Left cardiac atrium (tissue), 4 donors: ENCODE measurements at regions not wholly inside any gene's neighbourhood (a gene's known extent, or its start where the extent isn't known, plus 50 kb on each side); places are given as distances from the start of the nearest gene placed in this dataset.
"Not testable (repeated sequence)": the region's sequence is repeated elsewhere in the genome, so short reads cannot be mapped to it uniquely, and the experiment has no call there.

ENCODE experiments used
- ATAC-seq, 2 donors: fragments of 200-7000 bp; cut with Tn5 transposase; one replicate each; pipeline ENCODE4 v1.9.1; 2020; ENCODE audit warnings: mild to moderate bottlenecking in 2 of 2, moderate library complexity in 2 of 2
- DNase-seq: peaks from one replicate; pipeline ENCODE4 v3.0.0-alpha.2; 2020
- intact Hi-C, 2 donors: fragments of 100-400 bp; cut with DNase I; formaldehyde crosslinking; loops; one replicate each; pipeline versions ENCODE4 v1.14.1 to v1.15.1; 2022 to 2023
- donor health status: DM: no; HTN: yes; CAD: no.
- donor health status: DM: no; HTN: yes; CAD: no; lungs with severe emphysema.
- donor health status: DM: yes; HTN: yes; CAD: no.
- donor health status: Dilated cardiomyopathy.

DNA sequence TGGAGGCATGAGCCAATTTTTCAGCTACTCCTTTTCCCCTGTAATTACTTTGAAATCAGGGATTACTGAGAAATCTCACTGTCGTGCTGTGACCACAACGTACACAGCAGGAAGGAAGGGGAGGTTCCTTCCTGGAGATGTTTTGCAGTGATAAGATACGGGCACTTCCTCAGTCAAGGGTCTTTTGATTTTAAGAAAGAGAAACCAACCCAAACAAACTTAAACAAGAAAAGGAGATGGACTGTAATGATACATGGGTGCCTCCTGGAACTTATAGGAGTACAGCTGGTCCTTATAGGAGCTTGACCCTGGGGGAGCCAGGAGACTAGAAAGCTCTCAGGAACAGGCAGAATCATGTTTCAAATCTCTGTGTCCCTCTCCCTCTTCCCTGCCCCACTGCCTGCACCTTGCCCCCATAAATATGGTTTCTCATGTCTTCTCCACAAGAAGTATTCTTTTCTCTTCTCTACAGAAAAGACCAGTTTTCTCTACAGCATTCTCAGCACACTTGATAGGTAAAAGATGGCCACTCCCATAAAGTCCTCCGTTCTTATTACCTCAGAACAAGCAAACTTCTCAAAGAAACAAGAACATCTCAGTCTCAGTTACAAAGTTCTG, 281.1 kb upstream of the AMIGO2 start:
- DNase-seq (no peak), ATAC-seq (peak; percentile 64 to 83)
- intact Hi-C loops, result no loop called here

DNA sequence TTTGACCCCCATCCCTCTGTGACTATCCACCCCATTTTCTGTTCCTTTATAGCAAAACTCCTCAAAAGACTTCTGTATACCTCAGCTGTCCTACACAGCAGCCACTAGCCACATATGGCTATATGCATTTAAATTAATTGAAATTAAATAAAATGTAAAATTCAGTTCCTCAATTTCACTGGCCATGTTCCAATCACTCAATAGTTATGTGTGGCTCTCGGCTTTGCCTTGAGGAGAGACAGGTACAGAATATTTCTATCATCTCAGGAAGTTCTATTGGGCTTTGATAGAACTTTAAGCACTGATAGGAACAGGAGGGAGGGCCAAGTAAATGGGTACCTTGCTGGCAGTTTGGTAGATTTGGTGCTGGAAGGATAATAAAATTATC, 280.3 kb upstream of the AMIGO2 start:
- ATAC-seq (no peak), DNase-seq (no peak)
- intact Hi-C loops, result no loop called here

DNA sequence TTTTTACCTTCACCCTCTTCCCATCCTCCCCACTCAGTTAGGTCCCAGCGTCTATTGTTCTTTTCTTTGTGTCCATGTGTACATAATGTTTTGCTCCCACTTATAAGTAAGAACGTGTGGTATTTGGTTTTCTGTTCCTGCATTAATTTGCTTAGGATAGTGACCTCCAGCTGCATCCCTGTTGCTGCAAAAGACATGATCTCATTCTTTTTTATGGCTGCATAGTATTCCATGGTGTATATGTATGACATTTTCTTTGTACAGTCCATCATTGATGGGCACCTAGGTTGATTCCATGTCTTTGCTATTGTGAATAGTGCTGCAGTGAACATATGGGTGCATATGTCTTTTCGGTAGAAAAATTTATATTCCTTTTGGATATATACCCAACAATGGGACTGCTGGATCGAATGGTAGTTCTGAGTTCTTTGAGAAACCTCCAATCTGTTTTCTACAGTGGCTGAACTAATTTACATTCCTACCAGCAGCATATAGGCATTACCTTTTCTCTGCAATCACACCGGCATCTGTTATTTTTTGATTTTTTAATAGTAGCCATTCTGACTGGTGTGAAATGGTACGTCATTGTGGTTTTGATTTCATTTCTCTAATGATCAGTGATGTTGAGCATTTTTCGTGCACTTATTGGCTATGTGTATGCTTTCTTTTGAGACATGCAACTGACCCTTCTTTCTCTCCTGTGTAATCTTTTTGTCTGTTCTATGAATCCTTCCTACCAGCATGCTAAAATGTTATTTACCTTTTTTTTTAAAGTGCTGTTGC, 279.7 kb upstream of the AMIGO2 start:
- intact Hi-C loops, result no loop called here
- ATAC-seq (no peak), DNase-seq (no peak)

DNA sequence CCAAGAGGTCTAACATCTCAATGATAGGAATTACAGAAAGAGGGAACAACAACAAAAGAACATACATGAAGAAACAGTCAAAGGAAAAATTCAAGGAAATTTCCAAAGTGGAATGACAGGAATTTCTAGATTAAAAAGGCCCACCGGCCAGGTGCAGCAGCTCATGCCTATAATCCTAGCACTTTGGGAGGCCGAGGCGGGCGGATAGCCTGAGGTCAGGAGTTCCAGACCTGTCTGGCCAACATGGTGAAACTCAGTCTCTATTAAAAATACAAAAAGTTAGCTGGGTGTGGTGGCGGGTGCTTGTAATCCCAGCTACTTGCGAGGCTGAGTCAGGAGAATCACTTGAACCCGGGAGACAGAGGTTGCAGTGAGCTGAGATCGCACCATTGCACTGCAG, 277.2 kb upstream of the AMIGO2 start:
- intact Hi-C loops, DNase-seq, ATAC-seq: not testable (repeated sequence)

DNA sequence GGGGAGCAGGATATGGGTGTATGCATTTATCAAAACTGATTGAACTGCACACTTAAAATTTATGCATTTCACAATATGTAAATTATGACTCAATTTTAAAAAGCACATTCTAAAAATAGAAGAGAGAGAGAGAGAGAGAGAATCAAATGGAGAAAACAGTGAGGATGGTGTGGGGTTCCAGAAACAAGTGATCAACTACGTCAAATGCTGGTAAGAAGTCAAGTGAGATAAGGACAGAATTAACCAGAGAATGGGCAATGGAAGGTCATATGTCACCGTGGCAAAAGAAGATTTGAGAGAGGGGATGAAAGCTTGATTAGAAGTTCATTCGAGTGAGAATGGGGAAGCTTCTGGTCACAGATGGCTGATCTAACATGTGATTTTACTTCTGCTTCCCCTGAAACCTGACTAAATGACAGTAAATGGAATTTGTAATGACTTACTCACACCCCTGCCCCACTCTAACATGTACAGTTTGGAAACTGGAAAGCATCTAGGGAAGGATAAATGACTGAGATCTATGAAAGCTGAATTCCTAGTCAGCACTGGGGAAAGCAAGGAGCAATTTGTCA, 276.5 kb upstream of the AMIGO2 start:
- ATAC-seq (peak in 1 of 2 donors; percentile 60), DNase-seq (no peak)
- intact Hi-C loops, result no loop called here

DNA sequence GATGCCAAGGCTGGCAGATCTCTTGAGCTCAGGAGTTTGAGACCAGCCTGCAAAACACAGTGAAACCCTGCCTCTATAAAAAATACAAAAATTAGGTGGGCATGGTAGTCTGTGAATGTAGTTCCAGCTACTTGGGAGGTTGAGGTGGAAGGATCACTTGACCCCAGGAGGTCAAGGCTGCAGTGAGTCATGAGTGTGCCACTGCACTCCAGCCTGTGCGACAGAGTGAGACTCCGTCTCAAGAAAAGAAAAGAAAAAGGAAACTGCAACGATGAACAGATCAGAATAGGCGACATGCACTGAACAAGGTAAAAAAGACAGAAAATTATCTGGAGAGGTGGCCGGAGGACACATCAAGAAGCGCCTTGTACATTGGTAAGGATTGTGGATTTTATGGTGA, 273.7 kb upstream of the AMIGO2 start:
- no peak for DNase-seq
- intact Hi-C loops, result no loop called here
- ATAC-seq, result no peak

DNA sequence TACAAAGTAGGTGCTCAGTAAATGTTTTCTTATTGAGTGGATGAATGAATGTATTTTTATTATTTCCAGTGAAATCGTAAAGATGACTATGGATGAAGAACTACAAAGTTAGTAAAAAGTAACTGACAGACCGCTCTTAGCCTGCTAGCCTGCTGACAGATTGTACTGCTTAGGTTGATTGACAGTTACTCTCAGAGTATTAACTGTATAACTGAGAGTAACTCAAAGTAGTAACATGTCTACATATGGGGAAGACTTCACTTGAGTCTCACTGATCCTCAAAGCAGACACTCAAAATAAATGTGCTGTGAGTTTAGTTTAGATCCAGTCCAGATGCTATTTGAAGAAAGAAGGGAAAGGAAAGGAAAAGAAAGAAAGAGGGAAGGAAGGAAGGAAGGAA, 272.3 kb upstream of the AMIGO2 start:
- intact Hi-C loops, result no loop called here
- ATAC-seq, result no peak
- no peak for DNase-seq

DNA sequence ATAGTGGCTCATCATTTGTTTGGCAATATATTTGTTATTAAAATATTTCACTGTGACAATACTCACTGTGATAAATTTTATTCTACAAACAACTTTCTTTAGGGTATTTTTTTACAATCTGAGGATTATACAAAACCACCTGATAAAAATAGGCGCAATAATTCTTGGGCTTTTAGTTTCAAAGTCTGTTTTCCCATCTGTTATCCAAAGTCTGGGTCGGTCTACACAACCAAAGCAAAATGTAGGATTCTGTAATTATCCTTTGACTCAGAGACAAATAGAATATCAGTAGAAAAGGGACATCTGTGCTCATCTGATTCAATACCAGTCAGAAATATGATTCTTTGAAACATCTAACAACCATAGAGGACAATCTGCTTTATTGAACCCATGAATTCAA, 271.8 kb upstream of the AMIGO2 start:
- intact Hi-C loops, result no loop called here
- ATAC-seq (no peak), DNase-seq (no peak)

DNA sequence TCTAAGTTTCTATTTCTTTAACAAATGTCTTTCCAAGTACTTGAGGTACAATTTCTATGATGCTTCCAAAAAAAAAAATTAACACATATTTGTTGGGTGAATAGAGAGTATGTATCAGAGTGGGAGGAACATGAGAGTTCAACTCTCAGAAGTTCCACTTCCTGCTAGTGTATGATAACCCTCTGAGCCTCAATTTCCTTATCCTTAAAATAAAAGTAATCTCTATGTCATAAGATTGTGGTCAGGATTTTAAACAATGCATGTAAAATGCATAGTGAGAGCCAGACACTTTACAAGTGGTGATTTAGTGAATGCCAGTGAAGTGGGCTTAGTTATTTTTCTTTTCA, 270.3 kb upstream of the AMIGO2 start:
- no peak for DNase-seq
- intact Hi-C loops, result no loop called here
- ATAC-seq, result no peak

DNA sequence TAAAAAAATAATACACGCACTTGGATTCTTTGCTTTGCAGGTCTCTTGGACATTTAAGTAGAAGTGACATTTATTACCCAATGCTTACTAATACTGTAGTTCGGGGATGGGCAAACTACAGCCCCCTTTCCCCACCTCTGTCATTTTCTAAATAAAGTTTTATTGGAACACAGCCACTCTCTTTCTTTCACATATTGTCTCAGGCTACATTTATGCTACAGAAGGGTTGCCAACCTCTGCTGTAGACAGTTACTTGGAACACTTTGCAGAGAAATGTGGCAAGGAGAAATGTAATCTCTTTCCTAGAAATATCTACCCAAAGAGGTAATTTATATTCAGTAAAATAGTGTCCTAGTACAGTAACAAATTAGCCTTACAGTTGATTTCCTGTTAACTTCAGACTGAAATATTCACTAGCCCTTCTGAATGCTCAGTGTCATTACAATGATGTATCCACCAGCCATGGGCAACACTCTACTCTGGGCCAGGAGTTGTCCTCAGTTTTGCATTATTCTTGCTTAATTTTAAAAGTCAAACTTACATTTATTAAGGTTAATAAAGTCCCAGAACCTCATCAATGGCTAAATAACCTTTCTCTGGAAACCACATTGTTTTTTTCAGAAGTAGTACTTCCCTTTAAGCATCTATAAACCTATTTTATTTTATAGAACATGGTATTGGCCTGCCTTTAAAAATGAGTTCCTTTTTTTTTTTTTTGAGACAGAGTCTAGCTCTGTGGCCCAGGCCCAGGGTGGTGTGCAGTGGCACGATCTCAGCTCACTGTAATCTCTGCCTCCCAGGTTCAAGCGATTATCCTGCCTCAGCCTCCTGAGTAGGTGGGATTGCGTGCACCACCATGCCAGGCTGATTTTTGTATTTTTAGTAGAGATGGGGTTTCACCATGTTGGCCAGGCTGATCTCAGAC, 269.6 kb upstream of the AMIGO2 start:
- DNase-seq (no peak), ATAC-seq (no peak)
- intact Hi-C loops, result no loop called here

DNA sequence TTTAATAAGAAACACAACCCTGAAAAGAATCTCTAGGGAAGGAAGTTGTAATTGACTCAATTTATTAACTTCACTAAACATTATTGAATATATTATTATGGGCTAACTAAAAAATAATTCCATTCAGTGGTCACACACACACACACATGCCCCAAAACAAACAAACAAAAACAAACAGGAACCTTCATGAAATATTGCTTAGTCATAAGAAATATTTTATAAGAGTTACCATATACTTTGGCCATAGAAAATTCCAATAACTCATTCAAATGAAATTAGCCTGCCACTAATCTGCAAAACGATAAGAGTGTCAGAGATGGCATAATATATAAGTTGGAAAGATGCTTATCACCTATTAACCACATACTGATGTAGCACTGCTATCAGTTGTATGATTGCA, 268.4 kb upstream of the AMIGO2 start:
- ATAC-seq, result no peak
- DNase-seq, result no peak
- intact Hi-C loops, result no loop called here

DNA sequence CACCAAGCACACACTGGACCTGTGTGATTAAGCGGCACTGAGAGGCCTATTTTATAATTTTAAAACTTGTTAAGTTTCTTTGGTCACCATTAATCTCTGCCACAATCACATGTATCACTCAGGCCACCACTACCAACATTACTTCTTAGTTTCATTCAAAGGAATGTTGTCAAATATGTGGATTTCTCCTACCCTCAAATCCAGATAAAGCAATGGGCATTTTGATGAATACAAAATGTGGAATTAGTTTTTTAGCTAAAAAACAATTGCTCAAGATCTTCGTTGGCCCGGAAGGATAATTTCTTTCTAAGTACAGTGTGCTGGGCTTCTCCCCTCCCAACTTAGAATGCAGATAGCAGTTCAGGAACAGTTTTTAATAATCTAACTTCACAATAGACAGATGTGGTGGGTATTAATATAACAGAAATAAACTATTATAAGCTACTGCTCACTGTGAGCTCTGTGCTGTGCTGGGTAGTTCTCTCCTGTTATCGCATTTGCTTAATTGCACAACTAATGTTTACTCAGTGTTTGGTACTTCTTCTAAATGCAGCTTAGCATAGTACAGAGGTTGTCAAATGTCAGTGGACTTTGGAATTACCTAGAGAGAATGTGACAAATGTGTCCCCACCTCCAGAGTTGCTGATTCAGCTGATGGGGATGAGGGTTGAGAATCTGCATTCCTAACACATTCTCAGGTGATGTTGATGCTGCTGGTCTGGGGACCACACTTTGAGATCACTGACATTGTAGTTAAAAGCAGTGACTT, 266.7 kb upstream of the AMIGO2 start:
- ATAC-seq (no peak), DNase-seq (no peak)
- intact Hi-C loops, result no loop called here

DNA sequence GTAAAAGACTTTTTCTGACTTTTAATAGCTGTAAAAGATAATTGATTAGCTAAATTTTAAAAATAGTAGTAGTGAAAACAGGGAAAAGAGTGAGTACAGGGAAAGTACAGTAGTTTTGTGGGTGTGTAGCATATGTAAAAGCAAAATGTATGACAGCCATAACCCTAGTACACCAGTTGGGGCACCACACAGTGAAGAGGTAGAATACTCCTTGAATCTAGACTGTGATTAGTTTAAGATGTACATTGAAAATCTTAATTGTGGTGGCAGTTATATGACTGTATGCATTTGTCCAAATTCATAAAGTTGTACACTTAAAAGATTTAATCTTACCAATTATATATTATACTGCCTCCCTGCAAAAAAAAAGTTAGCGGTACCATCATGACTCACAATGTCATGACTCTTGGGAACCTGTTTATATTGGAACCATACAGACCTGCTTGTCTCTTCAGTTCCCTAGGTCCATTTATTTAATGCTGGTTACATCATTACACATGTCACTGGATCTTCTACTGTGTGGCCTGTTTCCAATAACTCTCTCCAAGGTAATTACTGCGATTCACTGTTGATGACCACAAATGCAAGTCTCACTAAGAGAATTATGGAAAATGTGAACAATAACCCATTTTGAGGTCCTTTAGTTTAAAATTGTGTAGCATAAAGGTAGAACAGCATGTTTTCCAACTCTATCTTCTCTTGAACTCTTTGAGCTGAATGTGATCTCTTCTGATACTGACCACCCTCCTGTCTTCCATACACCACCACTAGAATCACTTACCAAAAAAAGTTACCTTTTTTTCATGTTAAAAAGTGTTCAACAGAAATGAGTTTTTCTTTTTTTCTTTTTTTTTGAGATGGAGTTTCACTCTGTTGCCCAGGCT, 264.2 kb upstream of the AMIGO2 start:
- ATAC-seq, result no peak
- intact Hi-C loops, result no loop called here

DNA sequence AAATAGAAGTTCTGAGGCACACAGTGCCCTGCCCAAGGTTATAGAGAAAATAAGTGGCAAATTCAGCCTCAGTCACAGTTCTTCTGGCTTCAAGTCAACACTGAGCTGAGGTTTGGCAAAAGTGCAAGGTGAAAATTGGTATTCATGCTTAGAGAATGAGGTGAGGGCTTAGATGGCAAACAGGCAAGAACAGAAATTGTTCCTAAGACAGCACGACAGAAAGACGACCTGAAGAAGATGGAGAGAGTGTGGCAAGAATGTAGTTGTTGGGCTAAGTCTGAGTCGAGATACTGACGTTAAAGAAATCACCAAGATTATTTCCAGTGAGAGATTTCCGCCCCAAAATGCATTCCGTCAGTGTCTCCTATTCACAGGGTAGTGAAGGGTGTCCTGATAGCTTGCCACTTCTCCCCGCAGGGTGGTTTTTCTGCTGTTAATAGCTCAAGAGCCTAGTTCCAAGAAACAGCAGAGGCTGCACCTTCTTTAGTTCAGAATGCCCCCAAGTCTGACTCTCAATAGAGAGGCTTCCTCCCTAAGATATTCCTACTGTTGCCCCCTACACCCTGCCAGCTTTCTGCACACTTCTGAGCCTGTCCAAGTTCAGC, 260.8 kb upstream of the AMIGO2 start:
- intact Hi-C loops, result no loop called here
- ATAC-seq (no peak), DNase-seq (no peak)

More for the DNA sequence above, 264.2 kb upstream of the AMIGO2 start:
- DNase-seq, result no peak

DNA sequence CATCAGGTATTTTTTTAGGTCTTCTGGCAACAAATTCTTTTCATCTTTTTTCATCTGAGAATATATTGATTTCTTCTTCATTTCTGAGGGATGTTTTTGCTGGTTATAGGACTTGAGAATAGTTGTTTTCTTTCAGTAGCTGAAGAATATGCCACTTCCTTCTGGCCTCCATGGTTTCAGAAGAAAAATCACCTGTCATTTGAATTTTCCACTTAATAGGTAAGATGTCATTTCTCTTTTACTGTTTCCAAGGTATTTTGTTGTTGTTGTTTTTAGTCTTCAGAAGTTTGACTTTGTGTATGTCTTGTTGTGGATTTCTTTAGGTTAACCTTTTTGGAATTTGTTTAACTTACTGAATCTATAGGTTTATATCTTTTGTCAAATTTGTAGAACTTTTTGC, 257.8 kb upstream of the AMIGO2 start:
- DNase-seq (no peak), ATAC-seq (no peak)
- intact Hi-C loops, result no loop called here

DNA sequence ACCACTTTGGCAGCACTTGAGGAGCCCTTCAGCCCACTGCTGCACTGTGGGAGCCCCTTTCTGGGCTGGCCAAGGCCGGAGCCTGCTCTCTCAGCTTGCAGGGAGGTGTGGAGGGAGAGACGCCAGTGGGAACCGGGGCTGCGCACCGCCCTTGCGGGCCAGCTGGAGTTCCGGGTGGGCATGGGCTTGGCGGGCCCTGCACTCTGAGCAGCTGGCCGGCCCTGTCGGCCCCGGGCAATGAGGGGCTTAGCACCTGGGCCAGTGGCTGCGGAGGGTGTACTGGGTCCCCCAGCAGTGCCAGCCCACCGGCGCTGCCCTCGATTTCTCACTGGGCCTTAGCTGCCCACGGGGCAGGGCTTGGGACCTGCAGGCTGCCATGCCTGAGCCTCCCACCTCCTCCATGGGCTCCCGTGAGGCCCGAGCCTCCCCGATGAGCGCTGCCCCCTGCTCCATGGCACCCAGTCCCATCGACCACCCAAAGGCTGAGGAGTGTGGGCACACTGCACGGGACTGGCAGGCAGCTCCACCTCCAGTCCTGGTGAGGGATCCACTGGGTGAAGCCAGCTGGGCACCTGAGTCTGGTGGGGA, 253.6 kb upstream of the AMIGO2 start:
- intact Hi-C loops, ATAC-seq, DNase-seq: not testable (repeated sequence)

DNA sequence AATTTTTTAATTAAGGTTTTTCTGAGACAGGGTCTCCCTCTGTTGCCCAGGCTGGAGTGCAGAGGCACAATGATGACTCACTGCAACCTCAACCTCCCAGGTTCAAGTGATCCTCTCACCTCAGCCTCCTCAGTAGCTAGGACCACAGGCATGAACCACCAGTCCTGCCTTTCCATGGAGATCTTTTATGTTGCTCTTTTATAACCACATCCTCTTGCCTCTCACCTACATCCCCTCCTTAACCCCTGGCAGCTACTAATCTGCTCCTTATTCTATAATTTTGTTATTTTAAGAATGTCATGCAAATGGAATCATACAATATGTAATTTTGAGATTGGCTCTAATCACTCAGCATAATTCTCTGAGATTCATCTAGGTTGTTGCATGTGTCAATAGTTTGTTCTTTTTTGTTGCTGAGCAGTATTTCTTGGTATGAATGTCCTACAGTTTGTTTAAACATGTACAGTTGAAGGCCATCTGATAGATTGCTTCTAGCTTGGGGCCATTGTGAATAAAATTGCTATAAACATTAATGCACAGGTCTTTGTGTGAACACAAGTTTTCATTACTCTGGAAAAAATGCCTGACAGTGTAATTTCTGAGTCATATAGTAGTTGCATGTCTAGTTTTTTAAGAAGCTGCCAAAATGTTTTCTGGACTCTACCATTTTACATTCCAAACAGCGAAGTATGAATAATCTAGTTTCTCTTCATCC, 249.2 kb upstream of the AMIGO2 start:
- DNase-seq (no peak), ATAC-seq (no peak)

More for the DNA sequence above, 249.2 kb upstream of the AMIGO2 start:
- intact Hi-C loops, result no loop called here
